ENCODE measurements at regions not wholly inside any gene's neighbourhood (a gene's known extent, or its start where the extent isn't known, plus 50 kb on each side); places are given as distances from the start of the nearest gene placed in this dataset.

DNA sequence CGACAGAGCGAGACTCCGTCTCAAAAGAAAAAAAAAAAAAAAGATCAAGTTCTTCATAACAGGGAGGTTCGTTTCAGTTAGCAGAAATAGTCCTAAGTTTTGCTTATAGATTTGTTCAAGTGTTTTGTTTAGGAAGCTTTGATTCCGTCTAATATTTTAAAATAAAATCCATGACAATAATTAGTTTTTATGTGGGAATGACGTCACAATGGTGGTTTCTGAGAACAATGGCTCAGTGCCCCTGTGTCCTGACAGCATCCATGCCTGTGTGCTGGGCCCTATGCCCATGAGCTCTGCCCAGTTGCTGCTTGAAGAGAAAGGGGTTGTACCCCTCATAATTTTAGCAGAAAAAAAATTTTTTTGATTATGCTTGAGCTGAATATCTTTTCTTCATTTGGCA lies 134.0 kb downstream of the SST start:
- Histone ChIP-seq H3K9me2 (replicated peaks; ENCODE audit: control insufficient read depth, low read length) (no peaks in the 10 kb centered on the region), H3K27me3 (ENCODE audit: control insufficient read depth, low read length) (peaks cover 6% of the 10 kb centered on the region; the same call in 1 of the 2 replicates), H3K36me3 (ENCODE audit: control insufficient read depth, low read length) (no peaks in the 10 kb centered on the region), H3K4me3 (ENCODE audit: low read length) (no peak overlapping the region), H3K79me2 (ENCODE audit: control insufficient read depth, low read length) (no peaks in the 10 kb centered on the region), H3F3A (ENCODE audit: control insufficient read depth, insufficient read depth) (no peaks in the 10 kb centered on the region), H3K9me3 (ENCODE audit: control insufficient read depth, insufficient read depth, low read length) (no peaks in the 10 kb centered on the region), H3K4me2 (ENCODE audit: low read length) (no peak overlapping the region), H4K20me1 (ENCODE audit: control insufficient read depth, insufficient read depth, low read depth, low read length) (no peaks in the 10 kb centered on the region), H3K4me1 (ENCODE audit: control insufficient read depth, low read length) (no peaks in the 10 kb centered on the region), H3K27ac (ENCODE audit: low read depth, low read length) (no peak overlapping the region)
- no peak for TF ChIP-seq EZH2phosphoT487 (IDR thresholded peaks at IDR 0.05; ENCODE audit: borderline replicate concordance, low read length)
- TF ChIP-seq, protein P1, sequence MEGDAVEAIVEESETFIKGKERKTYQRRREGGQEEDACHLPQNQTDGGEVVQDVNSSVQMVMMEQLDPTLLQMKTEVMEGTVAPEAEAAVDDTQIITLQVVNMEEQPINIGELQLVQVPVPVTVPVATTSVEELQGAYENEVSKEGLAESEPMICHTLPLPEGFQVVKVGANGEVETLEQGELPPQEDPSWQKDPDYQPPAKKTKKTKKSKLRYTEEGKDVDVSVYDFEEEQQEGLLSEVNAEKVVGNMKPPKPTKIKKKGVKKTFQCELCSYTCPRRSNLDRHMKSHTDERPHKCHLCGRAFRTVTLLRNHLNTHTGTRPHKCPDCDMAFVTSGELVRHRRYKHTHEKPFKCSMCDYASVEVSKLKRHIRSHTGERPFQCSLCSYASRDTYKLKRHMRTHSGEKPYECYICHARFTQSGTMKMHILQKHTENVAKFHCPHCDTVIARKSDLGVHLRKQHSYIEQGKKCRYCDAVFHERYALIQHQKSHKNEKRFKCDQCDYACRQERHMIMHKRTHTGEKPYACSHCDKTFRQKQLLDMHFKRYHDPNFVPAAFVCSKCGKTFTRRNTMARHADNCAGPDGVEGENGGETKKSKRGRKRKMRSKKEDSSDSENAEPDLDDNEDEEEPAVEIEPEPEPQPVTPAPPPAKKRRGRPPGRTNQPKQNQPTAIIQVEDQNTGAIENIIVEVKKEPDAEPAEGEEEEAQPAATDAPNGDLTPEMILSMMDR (IDR thresholded peaks at IDR 0.05; ENCODE audit: low read depth, low read length, poor library complexity, severe bottlenecking) = no peak

DNA sequence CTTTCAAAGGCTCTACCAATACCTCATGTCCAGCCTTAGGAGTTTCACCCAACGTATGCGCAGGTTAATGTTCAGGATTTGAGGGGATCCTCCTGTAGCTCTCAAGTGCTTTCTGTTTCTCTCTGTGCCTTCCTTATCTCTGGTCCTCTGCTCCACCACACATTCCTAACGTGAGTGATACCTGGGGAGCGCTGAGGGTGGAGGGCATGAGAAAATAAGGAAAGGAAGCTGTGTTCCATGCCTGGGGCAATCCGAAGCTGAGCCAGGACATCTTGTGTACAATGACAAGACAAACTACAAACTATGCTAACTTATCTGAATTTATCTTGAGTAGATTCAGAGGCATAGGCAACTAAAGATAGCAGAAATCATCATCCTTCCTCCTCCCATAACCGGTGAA lies 136.4 kb downstream of the SST start:
- Histone ChIP-seq H3F3A (ENCODE audit: control insufficient read depth, insufficient read depth) (no peaks in the 10 kb centered on the region), H3K79me2 (ENCODE audit: control insufficient read depth, low read length) (no peaks in the 10 kb centered on the region), H3K36me3 (ENCODE audit: control insufficient read depth, low read length) (no peaks in the 10 kb centered on the region), H3K4me2 (ENCODE audit: low read length) (no peak overlapping the region), H4K20me1 (ENCODE audit: control insufficient read depth, insufficient read depth, low read depth, low read length) (no peaks in the 10 kb centered on the region), H3K27ac (ENCODE audit: low read depth, low read length) (no peak overlapping the region), H3K4me3 (ENCODE audit: low read length) (no peak overlapping the region), H3K9me2 (replicated peaks; ENCODE audit: control insufficient read depth, low read length) (no peaks in the 10 kb centered on the region), H3K9me3 (ENCODE audit: control insufficient read depth, insufficient read depth, low read length) (no peaks in the 10 kb centered on the region), H3K4me1 (ENCODE audit: control insufficient read depth, low read length) (no peaks in the 10 kb centered on the region), H3K27me3 (ENCODE audit: control insufficient read depth, low read length) (peaks cover 17% of the 10 kb centered on the region)
- TF ChIP-seq, protein P1 (IDR thresholded peaks at IDR 0.05; ENCODE audit: low read depth, low read length, poor library complexity, severe bottlenecking) = no peak
- no peak for TF ChIP-seq EZH2phosphoT487 (IDR thresholded peaks at IDR 0.05; ENCODE audit: borderline replicate concordance, low read length)

DNA sequence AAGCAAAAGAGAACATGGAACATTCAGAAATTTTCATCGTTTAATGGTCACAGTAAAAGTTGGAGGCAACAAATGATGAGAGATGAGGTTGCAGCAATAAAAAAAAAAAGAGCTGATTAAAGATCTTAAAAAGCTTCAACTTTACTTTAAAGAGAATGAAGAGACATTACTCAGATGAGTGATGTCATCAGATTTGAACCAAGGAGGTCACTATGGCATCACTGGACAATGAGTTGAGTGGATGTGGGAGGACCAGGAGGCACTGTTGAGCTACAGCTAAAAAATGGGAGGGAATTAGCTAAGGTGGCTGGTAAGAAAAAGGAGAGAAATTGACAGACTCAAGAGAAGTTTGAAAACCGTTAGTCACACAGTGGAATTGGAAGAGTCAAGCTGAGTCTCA lies 138.4 kb downstream of the SST start:
- peaks cover 17% of the 10 kb centered on the region for H3K27me3 ChIP-seq (ENCODE audit: control insufficient read depth, low read length)
- H3K27ac ChIP-seq (ENCODE audit: low read depth, low read length) = no peak overlapping the region
- no peak overlapping the region for H3K4me2 ChIP-seq (ENCODE audit: low read length)
- H3K79me2 ChIP-seq (ENCODE audit: control insufficient read depth, low read length) = no peaks in the 10 kb centered on the region
- no peak overlapping the region for H3K4me3 ChIP-seq (ENCODE audit: low read length)
- H3K4me1 ChIP-seq (ENCODE audit: control insufficient read depth, low read length) = no peaks in the 10 kb centered on the region
- TF ChIP-seq, protein P1 (IDR thresholded peaks at IDR 0.05; ENCODE audit: low read depth, low read length, poor library complexity, severe bottlenecking) = no peak
- TF ChIP-seq EZH2phosphoT487 (IDR thresholded peaks at IDR 0.05; ENCODE audit: borderline replicate concordance, low read length) = no peak
- no peaks in the 10 kb centered on the region for H3K9me2 ChIP-seq (replicated peaks; ENCODE audit: control insufficient read depth, low read length)
- H3K9me3 ChIP-seq (ENCODE audit: control insufficient read depth, insufficient read depth, low read length) = no peaks in the 10 kb centered on the region
- H3F3A ChIP-seq (ENCODE audit: control insufficient read depth, insufficient read depth) = no peaks in the 10 kb centered on the region
- H4K20me1 ChIP-seq (ENCODE audit: control insufficient read depth, insufficient read depth, low read depth, low read length) = no peaks in the 10 kb centered on the region
- H3K36me3 ChIP-seq (ENCODE audit: control insufficient read depth, low read length) = no peaks in the 10 kb centered on the region

All from DOHH2 (cell line).